ENCODE measurements at regions not wholly inside any gene's neighbourhood (a gene's known extent, or its start where the extent isn't known, plus 50 kb on each side); places are given as distances from the start of the nearest gene placed in this dataset.

GRCh38 chr3:10753964-10754363 is 62.1 kb upstream of the SLC6A11 start:
- Histone ChIP-seq H3K36me3 (ENCODE audit: control insufficient read depth, insufficient read depth, low read length) (no peaks in the 10 kb centered on the region), H3K27me3 (ENCODE audit: control insufficient read depth, insufficient read depth, low read length) (no peaks in the 10 kb centered on the region), H3K4me3 (ENCODE audit: low read depth, low read length) (no peak overlapping the region)
- no peak for DNase-seq (ENCODE audit: low read depth)
- TF ChIP-seq, protein P1, sequence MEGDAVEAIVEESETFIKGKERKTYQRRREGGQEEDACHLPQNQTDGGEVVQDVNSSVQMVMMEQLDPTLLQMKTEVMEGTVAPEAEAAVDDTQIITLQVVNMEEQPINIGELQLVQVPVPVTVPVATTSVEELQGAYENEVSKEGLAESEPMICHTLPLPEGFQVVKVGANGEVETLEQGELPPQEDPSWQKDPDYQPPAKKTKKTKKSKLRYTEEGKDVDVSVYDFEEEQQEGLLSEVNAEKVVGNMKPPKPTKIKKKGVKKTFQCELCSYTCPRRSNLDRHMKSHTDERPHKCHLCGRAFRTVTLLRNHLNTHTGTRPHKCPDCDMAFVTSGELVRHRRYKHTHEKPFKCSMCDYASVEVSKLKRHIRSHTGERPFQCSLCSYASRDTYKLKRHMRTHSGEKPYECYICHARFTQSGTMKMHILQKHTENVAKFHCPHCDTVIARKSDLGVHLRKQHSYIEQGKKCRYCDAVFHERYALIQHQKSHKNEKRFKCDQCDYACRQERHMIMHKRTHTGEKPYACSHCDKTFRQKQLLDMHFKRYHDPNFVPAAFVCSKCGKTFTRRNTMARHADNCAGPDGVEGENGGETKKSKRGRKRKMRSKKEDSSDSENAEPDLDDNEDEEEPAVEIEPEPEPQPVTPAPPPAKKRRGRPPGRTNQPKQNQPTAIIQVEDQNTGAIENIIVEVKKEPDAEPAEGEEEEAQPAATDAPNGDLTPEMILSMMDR (IDR thresholded peaks at IDR 0.05; ENCODE audit: insufficient read depth, low read length, poor library complexity, severe bottlenecking): no peak

DNA sequence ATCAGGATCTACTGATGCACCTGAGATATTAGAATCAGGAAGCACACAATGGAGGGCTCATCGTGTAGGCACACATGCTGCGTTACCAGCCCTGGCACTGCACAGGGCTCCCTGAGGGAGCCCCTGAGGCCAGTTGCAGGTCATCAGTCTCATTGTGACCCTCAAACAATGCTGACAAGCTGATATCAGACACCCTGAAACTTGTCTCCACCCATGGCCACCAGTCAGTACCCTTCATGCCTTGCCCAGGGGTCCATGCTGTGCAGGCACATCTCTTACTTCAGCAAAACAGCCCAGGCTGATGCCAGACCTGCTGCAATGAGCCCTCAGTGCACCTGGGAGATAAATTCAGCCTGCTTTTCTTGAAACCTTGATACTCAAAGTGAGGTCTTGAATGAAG is 59.5 kb upstream of the SLC6A11 start:
- H3K36me3 ChIP-seq (ENCODE audit: control insufficient read depth, insufficient read depth, low read length): no peaks in the 10 kb centered on the region
- no peak for DNase-seq (ENCODE audit: low read depth)
- H3K27me3 ChIP-seq (ENCODE audit: control insufficient read depth, insufficient read depth, low read length): peaks cover 2% of the 10 kb centered on the region
- TF ChIP-seq, protein P1 (IDR thresholded peaks at IDR 0.05; ENCODE audit: insufficient read depth, low read length, poor library complexity, severe bottlenecking): no peak
- no peak overlapping the region for H3K4me3 ChIP-seq (ENCODE audit: low read depth, low read length)

GRCh38 chr3:10757021-10757820 is 58.8 kb upstream of the SLC6A11 start:
- TF ChIP-seq, protein P1 (IDR thresholded peaks at IDR 0.05; ENCODE audit: insufficient read depth, low read length, poor library complexity, severe bottlenecking): no peak

GRCh38 chr3:10757821-10758130 is 58.3 kb upstream of the SLC6A11 start:
- Histone ChIP-seq H3K36me3 (ENCODE audit: control insufficient read depth, insufficient read depth, low read length) (no peaks in the 10 kb centered on the region), H3K4me3 (ENCODE audit: low read depth, low read length) (no peak overlapping the region), H3K27me3 (ENCODE audit: control insufficient read depth, insufficient read depth, low read length) (peaks cover 3% of the 10 kb centered on the region)
- DNase-seq (ENCODE audit: low read depth): no peak
- TF ChIP-seq, protein P1 (IDR thresholded peaks at IDR 0.05; ENCODE audit: insufficient read depth, low read length, poor library complexity, severe bottlenecking): no peak

More at GRCh38 chr3:10757021-10757820, 58.8 kb upstream of the SLC6A11 start:
- no peak overlapping the region for H3K4me3 ChIP-seq (ENCODE audit: low read depth, low read length)
- DNase-seq (ENCODE audit: low read depth): no peak
- H3K27me3 ChIP-seq (ENCODE audit: control insufficient read depth, insufficient read depth, low read length): peaks cover 3% of the 10 kb centered on the region
- H3K36me3 ChIP-seq (ENCODE audit: control insufficient read depth, insufficient read depth, low read length): no peaks in the 10 kb centered on the region

DNA sequence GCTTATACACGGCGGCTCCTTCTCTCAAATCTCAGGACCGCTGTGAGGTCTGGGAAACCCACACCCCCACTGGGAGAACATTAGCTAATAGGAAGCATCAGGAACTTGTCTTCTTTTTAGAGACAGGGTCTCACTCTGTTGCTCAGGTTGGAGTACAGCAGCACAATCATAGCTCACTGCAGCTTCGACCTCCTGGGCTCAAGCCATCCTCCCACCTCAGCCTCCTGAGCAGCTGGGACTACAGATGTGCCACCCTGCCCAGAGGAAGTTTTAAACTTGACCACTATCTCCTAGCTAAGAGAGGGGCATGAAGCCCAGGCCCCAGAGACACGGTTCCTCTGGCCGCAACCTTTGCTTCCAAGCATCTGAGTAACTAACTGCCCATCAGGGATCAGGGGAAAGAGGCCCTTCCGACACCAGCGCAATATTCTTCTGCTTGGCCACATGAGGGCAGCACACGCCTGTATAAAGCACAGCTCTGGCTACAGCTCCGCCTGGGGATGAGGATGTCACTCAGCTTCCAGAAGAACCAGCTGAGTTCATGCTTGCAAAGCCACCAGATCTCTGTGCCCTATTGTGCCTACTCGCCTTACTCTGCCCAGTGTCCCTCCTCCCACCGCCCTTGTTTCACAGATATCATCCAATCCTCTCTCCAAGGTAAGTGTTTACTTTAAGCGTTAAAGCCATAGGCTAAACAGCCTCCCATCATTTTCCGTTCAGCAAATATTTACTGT is 57.6 kb upstream of the SLC6A11 start:
- TF ChIP-seq, protein P1 (IDR thresholded peaks at IDR 0.05; ENCODE audit: insufficient read depth, low read length, poor library complexity, severe bottlenecking): peak; percentile 70
- H3K36me3 ChIP-seq (ENCODE audit: control insufficient read depth, insufficient read depth, low read length): no peaks in the 10 kb centered on the region
- H3K4me3 ChIP-seq (ENCODE audit: low read depth, low read length): no peak overlapping the region
- peak; percentile 25 for DNase-seq (ENCODE audit: low read depth)
- H3K27me3 ChIP-seq (ENCODE audit: control insufficient read depth, insufficient read depth, low read length): peaks cover 3% of the 10 kb centered on the region
